MCF 10A (cell line): ENCODE measurements at regions not wholly inside any gene's neighbourhood (a gene's known extent, or its start where the extent isn't known, plus 50 kb on each side); places are given as distances from the start of the nearest gene placed in this dataset.

Experiments used
- BruUV-seq: library from RNA; stranded (reverse); fragments of 400-500 nt; replicated peaks from 2 replicates; lab custom pipeline; 2021; lab: Mats Ljungman, UMichigan
- CTCF ChIA-PET: fragments of 300-600 bp; sonication (Branson Sonifier 250); formaldehyde crosslinking; extraction: SDS; loops from one replicate; lab custom pipeline; 2021; ENCODE audit warnings: antibody characterized with exemption, inconsistent platforms; lab: Yijun Ruan, JAX
- POLR2A ChIA-PET: fragments of 300-600, 350-650 bp; sonication (Branson Sonifier 250); formaldehyde crosslinking; extraction: SDS; loops from one replicate; lab custom pipeline; 2020; ENCODE audit warnings: antibody characterized with exemption, inconsistent platforms; lab: Yijun Ruan, JAX
- DNase-seq: peaks from one replicate; pipeline ENCODE4 v3.0.0-alpha.2; 2018; ENCODE audit not compliant: unreplicated experiment
- H3K27ac Mint-ChIP-seq: one replicate; pipeline ENCODE4 v1.8.0; 2022; ENCODE audit warnings: mild to moderate bottlenecking, low read depth, mixed read lengths; ENCODE audit not compliant: unreplicated experiment
- H3K27me3 Mint-ChIP-seq: one replicate; pipeline ENCODE4 v1.8.0; 2022; ENCODE audit warnings: mixed read lengths; ENCODE audit not compliant: insufficient read depth, unreplicated experiment
- H3K36me3 Mint-ChIP-seq: one replicate; pipeline ENCODE4 v1.8.0; 2022; ENCODE audit warnings: mild to moderate bottlenecking, moderate library complexity, mixed read lengths; ENCODE audit not compliant: insufficient read depth, unreplicated experiment
- H3K4me1 Mint-ChIP-seq: one replicate; pipeline ENCODE4 v1.8.0; 2022; ENCODE audit warnings: mixed read lengths; ENCODE audit not compliant: insufficient read depth, unreplicated experiment
- H3K4me3 Mint-ChIP-seq: one replicate; pipeline ENCODE4 v1.8.0; 2022; ENCODE audit warnings: mild to moderate bottlenecking, moderate library complexity, mixed read lengths; ENCODE audit not compliant: unreplicated experiment
- H3K9me3 Mint-ChIP-seq: one replicate; pipeline ENCODE4 v1.8.0; 2022; ENCODE audit warnings: mixed read lengths; ENCODE audit not compliant: unreplicated experiment
- CTCF ChIP-seq: fragments of 200-600 bp; IDR thresholded peaks from one replicate; pipeline ENCODE4 v1.8.0; 2022; ENCODE audit warnings: antibody characterized with exemption, mild to moderate bottlenecking; ENCODE audit not compliant: unreplicated experiment
- intact Hi-C: fragments of 100-400 bp; cut with micrococcal nuclease; formaldehyde crosslinking; loops from 2 replicates; pipeline ENCODE4 v1.14.1; 2022

- intact Hi-C loops = no loop called here
- no peak for DNase-seq
- Mint-ChIP-seq H3K9me3 (peaks cover 8% of the 10 kb centered on the region), H3K27ac (no peak overlapping the region), H3K4me3 (no peak overlapping the region), H3K36me3 (no peaks in the 10 kb centered on the region), H3K4me1 (peaks cover 17% of the 10 kb centered on the region), H3K27me3 (no peaks in the 10 kb centered on the region)
- BruUV-seq = no TSS peak
- TF ChIP-seq CTCF = no peak
- ChIA-PET CTCF (interaction anchor here (0.5 to 2.2 kb wide), 3 partner anchors 10 to 295 kb away, joined by 3 to 5 read pairs (median 3); no protein-coding TSS in a partner anchor), POLR2A (interaction anchor here (1.3 to 2.5 kb wide), 2 partner anchors 10 to 31 kb away, joined by 3 to 9 read pairs; no protein-coding TSS in a partner anchor)
Observed at GRCh38 chr6:133621751-133622150, 267.2 kb upstream of the TCF21 start.

- CTCF ChIA-PET = interaction anchor here (0.6 to 2.2 kb wide), 4 partner anchors 9 to 482 kb away, joined by 3 to 5 read pairs (median 4); no protein-coding TSS in a partner anchor
- TF ChIP-seq CTCF = no peak
- H3K27me3 Mint-ChIP-seq = no peaks in the 10 kb centered on the region
- DNase-seq = peak; percentile 24
- H3K36me3 Mint-ChIP-seq = no peaks in the 10 kb centered on the region
- H3K4me3 Mint-ChIP-seq = no peak overlapping the region
- POLR2A ChIA-PET = interaction anchor here (0.6 to 2.5 kb wide), 3 partner anchors 9 to 34 kb away, joined by 3 to 9 read pairs (median 5); no protein-coding TSS in a partner anchor
- H3K9me3 Mint-ChIP-seq = no peaks in the 10 kb centered on the region
- no TSS peak for BruUV-seq
- intact Hi-C loops = no loop called here
- H3K4me1 Mint-ChIP-seq = peaks cover 17% of the 10 kb centered on the region
- no peak overlapping the region for H3K27ac Mint-ChIP-seq
Observed at GRCh38 chr6:133623065-133623464, 265.8 kb upstream of the TCF21 start.

GRCh38 chr6:133623621-133624020, 265.3 kb upstream of the TCF21 start:
- no TSS peak for BruUV-seq

More at GRCh38 chr6:133623621-133624020, 265.3 kb upstream of the TCF21 start:
- no peak overlapping the region for H3K27ac Mint-ChIP-seq
- H3K36me3 Mint-ChIP-seq = no peaks in the 10 kb centered on the region
- CTCF ChIA-PET = interaction anchor here (0.6 to 2.2 kb wide), 4 partner anchors 11 to 349 kb away, joined by 3 to 5 read pairs (median 4); no protein-coding TSS in a partner anchor
- no peak for DNase-seq
- TF ChIP-seq CTCF = no peak
- peaks cover 17% of the 10 kb centered on the region for H3K4me1 Mint-ChIP-seq
- H3K9me3 Mint-ChIP-seq = no peaks in the 10 kb centered on the region
- no peak overlapping the region for H3K4me3 Mint-ChIP-seq
- no peaks in the 10 kb centered on the region for H3K27me3 Mint-ChIP-seq
- POLR2A ChIA-PET = interaction anchor here (1.4 kb wide), 1 partner anchor 10 kb away, joined by 5 read pairs; no protein-coding TSS in a partner anchor
- intact Hi-C loops = no loop called here
